K562 (cell line): ENCODE measurements at regions not wholly inside any gene's neighbourhood (a gene's known extent, or its start where the extent isn't known, plus 50 kb on each side); places are given as distances from the start of the nearest gene placed in this dataset.

Experiments
- ARID2 ChIP-seq: fragments of 450-650 bp; IDR thresholded peaks from 2 replicates; pipeline ENCODE4 v1.6.1; 2017; ENCODE audit warnings: antibody characterized with exemption, mild to moderate bottlenecking
- EP300 ChIP-seq: IDR thresholded peaks from 2 replicates; pipeline ENCODE4 v1.6.1; 2012; ENCODE audit warnings: low read length, improper control_type of control experiment
- KDM4B ChIP-seq, 2 experiments: fragments of 450-650 bp in 1 of 2; sonication (generic) in 1 of 2; IDR thresholded peaks; 2 replicates each; pipeline ENCODE4 v1.6.1; 2016 to 2017; ENCODE audit warnings: borderline replicate concordance in 2 of 2, antibody characterized with exemption in 1 of 2, low read depth in 1 of 2, mild to moderate bottlenecking in 1 of 2
- POLR2A ChIP-seq: fragments of 450-650 bp; conservative IDR thresholded peaks from 2 replicates; pipeline ENCODE4 v1.6.1; 2016
- PRPF4 ChIP-seq: fragments of 200-400 bp; formaldehyde crosslinking; IDR thresholded peaks from one replicate; pipeline ENCODE4 v1.6.1; 2017; ENCODE audit warnings: low read length, low read depth, mild to moderate bottlenecking; ENCODE audit not compliant: insufficient read depth, poor library complexity, severe bottlenecking
- RBFOX2 ChIP-seq: fragments of 200-400 bp; formaldehyde crosslinking; IDR thresholded peaks from 2 replicates; pipeline ENCODE4 v1.6.1; 2017; ENCODE audit warnings: low read depth, mild to moderate bottlenecking, low read length, moderate library complexity
- SIRT6 ChIP-seq: IDR thresholded peaks from one replicate; pipeline ENCODE4 v1.6.1; 2012; ENCODE audit warnings: low read depth, mild to moderate bottlenecking, control low read depth, inconsistent platforms, low read length, moderate library complexity
- ZBTB40 ChIP-seq, 2 experiments: fragments of 450-650 bp in 1 of 2; sonication (generic) in 1 of 2; formaldehyde crosslinking in 1 of 2; IDR thresholded peaks; 2 replicates each; pipeline versions ENCODE4 v1.7.1 to v1.9.0; 2016 to 2022; ENCODE audit warnings: inconsistent platforms in 1 of 2, mild to moderate bottlenecking in 1 of 2, missing genetic modification reagents in 1 of 2
- ZNF24 ChIP-seq: fragments of 450-650 bp; IDR thresholded peaks from 2 replicates; pipeline ENCODE4 v1.6.1; 2016
- ZNF431 ChIP-seq: sonication (generic); formaldehyde crosslinking; IDR thresholded peaks from 2 replicates; pipeline ENCODE4 v1.8.0; 2022; ENCODE audit warnings: mild to moderate bottlenecking, missing genetic modification reagents
- ZNF561 ChIP-seq: fragments of 450-650 bp; formaldehyde crosslinking; conservative IDR thresholded peaks from 2 replicates; pipeline ENCODE4 v1.4.0; 2020; ENCODE audit warnings: mild to moderate bottlenecking, moderate library complexity
- TF ChIP-seq, protein P1 (sequence below), 3 experiments: IDR thresholded peaks in 2 of 3; conservative IDR thresholded peaks in 1 of 3; 2 replicates each; pipeline ENCODE4 v1.5.1; 2011 to 2012; ENCODE audit warnings: low read length in 3 of 3, mild to moderate bottlenecking in 3 of 3, control low read depth in 2 of 3, improper control_type of control experiment in 1 of 3, inconsistent platforms in 1 of 3, low read depth in 1 of 3, mixed read lengths in 1 of 3, moderate library complexity in 1 of 3; ENCODE audit not compliant: insufficient read depth in 2 of 3
- TF ChIP-seq, protein P2 (sequence below): sonication (generic); formaldehyde crosslinking; IDR thresholded peaks from 2 replicates; pipeline ENCODE4 v1.9.0; 2022; ENCODE audit warnings: mild to moderate bottlenecking, missing genetic modification reagents
- TF ChIP-seq, protein P3 (sequence below): sonication (generic); formaldehyde crosslinking; IDR thresholded peaks from 2 replicates; pipeline ENCODE4 v1.8.0; 2022; ENCODE audit warnings: mild to moderate bottlenecking, missing genetic modification reagents, borderline replicate concordance

- TF ChIP-seq RBFOX2 (no peak), POLR2A (no peak), KDM4B (IDR thresholded peaks at IDR 0.05; ENCODE audit: borderline replicate concordance in 2 of 2, low read depth in 1 of 2) (no peak), ZNF24 (no peak), EP300 (no peak), ZNF561 (no peak), ARID2 (no peak), SIRT6 (no peak), ZNF431 (CRISPR knock-in tag) (no peak), PRPF4 (no peak), ZBTB40 (IDR thresholded peaks at IDR 0.05) (no peak), ZBTB40 (CRISPR knock-in tag; IDR thresholded peaks at IDR 0.05) (no peak)
- TF ChIP-seq, protein P1, sequence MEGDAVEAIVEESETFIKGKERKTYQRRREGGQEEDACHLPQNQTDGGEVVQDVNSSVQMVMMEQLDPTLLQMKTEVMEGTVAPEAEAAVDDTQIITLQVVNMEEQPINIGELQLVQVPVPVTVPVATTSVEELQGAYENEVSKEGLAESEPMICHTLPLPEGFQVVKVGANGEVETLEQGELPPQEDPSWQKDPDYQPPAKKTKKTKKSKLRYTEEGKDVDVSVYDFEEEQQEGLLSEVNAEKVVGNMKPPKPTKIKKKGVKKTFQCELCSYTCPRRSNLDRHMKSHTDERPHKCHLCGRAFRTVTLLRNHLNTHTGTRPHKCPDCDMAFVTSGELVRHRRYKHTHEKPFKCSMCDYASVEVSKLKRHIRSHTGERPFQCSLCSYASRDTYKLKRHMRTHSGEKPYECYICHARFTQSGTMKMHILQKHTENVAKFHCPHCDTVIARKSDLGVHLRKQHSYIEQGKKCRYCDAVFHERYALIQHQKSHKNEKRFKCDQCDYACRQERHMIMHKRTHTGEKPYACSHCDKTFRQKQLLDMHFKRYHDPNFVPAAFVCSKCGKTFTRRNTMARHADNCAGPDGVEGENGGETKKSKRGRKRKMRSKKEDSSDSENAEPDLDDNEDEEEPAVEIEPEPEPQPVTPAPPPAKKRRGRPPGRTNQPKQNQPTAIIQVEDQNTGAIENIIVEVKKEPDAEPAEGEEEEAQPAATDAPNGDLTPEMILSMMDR (IDR thresholded peaks at IDR 0.05 in 2 of 3, conservative IDR thresholded peaks at IDR 0.05 in 1 of 3; ENCODE audit: insufficient read depth in 2 of 3, low read depth in 1 of 3, low read length in 3 of 3) = no peak
- TF ChIP-seq, protein P2, sequence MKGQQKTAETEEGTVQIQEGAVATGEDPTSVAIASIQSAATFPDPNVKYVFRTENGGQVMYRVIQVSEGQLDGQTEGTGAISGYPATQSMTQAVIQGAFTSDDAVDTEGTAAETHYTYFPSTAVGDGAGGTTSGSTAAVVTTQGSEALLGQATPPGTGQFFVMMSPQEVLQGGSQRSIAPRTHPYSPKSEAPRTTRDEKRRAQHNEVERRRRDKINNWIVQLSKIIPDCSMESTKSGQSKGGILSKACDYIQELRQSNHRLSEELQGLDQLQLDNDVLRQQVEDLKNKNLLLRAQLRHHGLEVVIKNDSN = no peak
- TF ChIP-seq, protein P3, sequence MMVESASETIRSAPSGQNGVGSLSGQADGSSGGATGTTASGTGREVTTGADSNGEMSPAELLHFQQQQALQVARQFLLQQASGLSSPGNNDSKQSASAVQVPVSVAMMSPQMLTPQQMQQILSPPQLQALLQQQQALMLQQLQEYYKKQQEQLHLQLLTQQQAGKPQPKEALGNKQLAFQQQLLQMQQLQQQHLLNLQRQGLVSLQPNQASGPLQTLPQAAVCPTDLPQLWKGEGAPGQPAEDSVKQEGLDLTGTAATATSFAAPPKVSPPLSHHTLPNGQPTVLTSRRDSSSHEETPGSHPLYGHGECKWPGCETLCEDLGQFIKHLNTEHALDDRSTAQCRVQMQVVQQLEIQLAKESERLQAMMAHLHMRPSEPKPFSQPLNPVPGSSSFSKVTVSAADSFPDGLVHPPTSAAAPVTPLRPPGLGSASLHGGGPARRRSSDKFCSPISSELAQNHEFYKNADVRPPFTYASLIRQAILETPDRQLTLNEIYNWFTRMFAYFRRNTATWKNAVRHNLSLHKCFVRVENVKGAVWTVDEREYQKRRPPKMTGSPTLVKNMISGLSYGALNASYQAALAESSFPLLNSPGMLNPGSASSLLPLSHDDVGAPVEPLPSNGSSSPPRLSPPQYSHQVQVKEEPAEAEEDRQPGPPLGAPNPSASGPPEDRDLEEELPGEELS = no peak
These were observed 507.2 kb upstream of the IGFBP3 start for GRCh38 chr7:46428295-46428694.
